DOHH2 (cell line): ENCODE measurements at regions not wholly inside any gene's neighbourhood (a gene's known extent, or its start where the extent isn't known, plus 50 kb on each side); places are given as distances from the start of the nearest gene placed in this dataset.

Experiments
- H3F3A ChIP-seq: fragments of 200-600 bp; sonication (generic), shearing (Covaris generic); 2 replicates; pipeline ENCODE4 v1.6.0; 2016; ENCODE audit warnings: antibody characterized with exemption, mild to moderate bottlenecking; ENCODE audit not compliant: control insufficient read depth, insufficient read depth
- H3K27ac ChIP-seq: fragments of 200-600 bp; sonication (generic); 2 replicates; pipeline ENCODE4 v1.5.1; 2014; ENCODE audit warnings: low read depth, mild to moderate bottlenecking, low read length, moderate library complexity
- H3K27me3 ChIP-seq: fragments of 200-600 bp; sonication (generic); 2 replicates; pipeline ENCODE4 v1.6.1; 2014; ENCODE audit warnings: mild to moderate bottlenecking, low read length, mixed read lengths; ENCODE audit not compliant: control insufficient read depth
- H3K36me3 ChIP-seq: fragments of 200-600 bp; sonication (generic); 2 replicates; pipeline ENCODE4 v1.6.1; 2014; ENCODE audit warnings: mild to moderate bottlenecking, low read length, moderate library complexity, mixed read lengths; ENCODE audit not compliant: control insufficient read depth
- H3K4me1 ChIP-seq: fragments of 200-600 bp; sonication (generic); 2 replicates; pipeline ENCODE4 v1.6.1; 2014; ENCODE audit warnings: mild to moderate bottlenecking, low read length, mixed read lengths; ENCODE audit not compliant: control insufficient read depth
- H3K4me2 ChIP-seq: fragments of 200-600 bp; sonication (generic); 2 replicates; pipeline ENCODE4 v1.6.0; 2014; ENCODE audit warnings: mild to moderate bottlenecking, low read length, moderate library complexity
- H3K4me3 ChIP-seq: fragments of 200-600 bp; sonication (generic); 2 replicates; pipeline ENCODE4 v1.5.1; 2014; ENCODE audit warnings: mild to moderate bottlenecking, low read length, mixed read lengths
- H3K79me2 ChIP-seq: fragments of 200-600 bp; sonication (generic); 2 replicates; pipeline ENCODE4 v1.6.1; 2014; ENCODE audit warnings: mild to moderate bottlenecking, low read length, mixed read lengths; ENCODE audit not compliant: control insufficient read depth
- H3K9me2 ChIP-seq: fragments of 200-600 bp; sonication (generic); replicated peaks from 2 replicates; pipeline ENCODE4 v1.6.1; 2014; ENCODE audit warnings: mild to moderate bottlenecking, low read length, mixed read lengths; ENCODE audit not compliant: control insufficient read depth
- H3K9me3 ChIP-seq: fragments of 200-600 bp; sonication (generic); 2 replicates; pipeline ENCODE4 v1.6.1; 2014; ENCODE audit warnings: antibody characterized with exemption, low read length, mixed read lengths; ENCODE audit not compliant: control insufficient read depth, insufficient read depth
- H4K20me1 ChIP-seq: fragments of 200-600 bp; sonication (generic); 2 replicates; pipeline ENCODE4 v1.6.0; 2014; ENCODE audit warnings: low read depth, mild to moderate bottlenecking, antibody characterized with exemption, low read length, moderate library complexity; ENCODE audit not compliant: control insufficient read depth, insufficient read depth
- CTCF ChIP-seq: fragments of 200-600 bp; sonication (generic); IDR thresholded peaks from one replicate; pipeline ENCODE4 v1.5.1; 2014; ENCODE audit warnings: antibody characterized with exemption, mild to moderate bottlenecking, low read depth, low read length; ENCODE audit not compliant: poor library complexity, severe bottlenecking
- EZH2phosphoT487 ChIP-seq: fragments of 200-600 bp; sonication (generic); IDR thresholded peaks from 2 replicates; pipeline ENCODE4 v1.6.1; 2017; ENCODE audit warnings: borderline replicate concordance, mild to moderate bottlenecking, antibody characterized with exemption, low read length, moderate library complexity, mixed read lengths

- no peaks in the 10 kb centered on the region for H3K36me3 ChIP-seq
- H4K20me1 ChIP-seq = no peaks in the 10 kb centered on the region
- TF ChIP-seq CTCF = no peak
- H3K9me2 ChIP-seq = no peaks in the 10 kb centered on the region
- no peaks in the 10 kb centered on the region for H3K79me2 ChIP-seq
- H3K27ac ChIP-seq = no peak overlapping the region
- no peak overlapping the region for H3K4me3 ChIP-seq
- no peak overlapping the region for H3K4me2 ChIP-seq
- peaks cover 40% of the 10 kb centered on the region for H3K4me1 ChIP-seq
- peaks cover 8% of the 10 kb centered on the region for H3F3A ChIP-seq
- H3K9me3 ChIP-seq = no peaks in the 10 kb centered on the region; the same call in 1 of the 2 replicates
- H3K27me3 ChIP-seq = no peaks in the 10 kb centered on the region
These were observed 89.5 kb downstream of the RTP5 start for GRCh38 chr2:241958818-241959545.

GRCh38 chr2:241959751-241960269 lies 90.3 kb downstream of the RTP5 start:
- Histone ChIP-seq H3K9me2 (no peaks in the 10 kb centered on the region), H3K4me1 (peaks cover 48% of the 10 kb centered on the region), H3K27ac (no peak overlapping the region), H3K4me2 (no peak overlapping the region), H3K4me3 (no peak overlapping the region), H3K27me3 (no peaks in the 10 kb centered on the region), H3F3A (peaks cover 8% of the 10 kb centered on the region), H3K79me2 (no peaks in the 10 kb centered on the region), H4K20me1 (no peaks in the 10 kb centered on the region), H3K9me3 (no peaks in the 10 kb centered on the region; the same call in 1 of the 2 replicates), H3K36me3 (no peaks in the 10 kb centered on the region)
- TF ChIP-seq EZH2phosphoT487 (no peak), CTCF (no peak)

GRCh38 chr2:241961454-241961853 lies 91.9 kb downstream of the RTP5 start:
- H3K4me2 ChIP-seq = no peak overlapping the region
- no peaks in the 10 kb centered on the region for H3K27me3 ChIP-seq
- H3K9me2 ChIP-seq = no peaks in the 10 kb centered on the region
- TF ChIP-seq CTCF (no peak), EZH2phosphoT487 (no peak)
- H3K36me3 ChIP-seq = no peaks in the 10 kb centered on the region
- H4K20me1 ChIP-seq = no peaks in the 10 kb centered on the region
- H3F3A ChIP-seq = peaks cover 8% of the 10 kb centered on the region
- no peaks in the 10 kb centered on the region for H3K79me2 ChIP-seq
- H3K9me3 ChIP-seq = no peaks in the 10 kb centered on the region; the same call in 1 of the 2 replicates
- peaks cover 65% of the 10 kb centered on the region for H3K4me1 ChIP-seq
- no peak overlapping the region for H3K4me3 ChIP-seq
- H3K27ac ChIP-seq = no peak overlapping the region
